ENCODE measurements at regions not wholly inside any gene's neighbourhood (a gene's known extent, or its start where the extent isn't known, plus 50 kb on each side); places are given as distances from the start of the nearest gene placed in this dataset.

- TF ChIP-seq HMGXB4 (CRISPR knock-in tag; IDR thresholded peaks at IDR 0.05) (no peak), CREM (CRISPR knock-in tag; IDR thresholded peaks at IDR 0.05) (no peak), NR1H2 (CRISPR knock-in tag; IDR thresholded peaks at IDR 0.05) (no peak)
Observed at GRCh38 chr10:76787746-76788451, 849.7 kb downstream of the KCNMA1 start.

Measured in WTC11 (cell line).